Superior temporal gyrus (tissue), 1 donor: ENCODE measurements at regions not wholly inside any gene's neighbourhood (a gene's known extent, or its start where the extent isn't known, plus 50 kb on each side); places are given as distances from the start of the nearest gene placed in this dataset.
"Not testable (repeated sequence)": the region's sequence is repeated elsewhere in the genome, so short reads cannot be mapped to it uniquely, and the experiment has no call there.

ENCODE experiments used
- DNase-seq: peaks from one replicate; pipeline ENCODE4 v3.0.0-alpha.2; 2016; ENCODE audit errors: extremely low spot score

- no peak for DNase-seq
Measured at GRCh38 chr6:170046791-170047626, 243.9 kb downstream of the DLL1 start.

GRCh38 chr6:170045981-170046667 is 244.8 kb downstream of the DLL1 start:
- DNase-seq: no peak

GRCh38 chr6:170045563-170045960 is 245.3 kb downstream of the DLL1 start:
- no peak for DNase-seq

GRCh38 chr6:170044836-170045562 is 245.9 kb downstream of the DLL1 start:
- DNase-seq: no peak

GRCh38 chr6:170043881-170044790 is 246.7 kb downstream of the DLL1 start:
- DNase-seq: no peak

GRCh38 chr6:170043150-170043819 is 247.6 kb downstream of the DLL1 start:
- no peak for DNase-seq

- DNase-seq: no peak
Measured at GRCh38 chr6:170042596-170043118, 248.2 kb downstream of the DLL1 start.

GRCh38 chr6:170042123-170042522 is 248.8 kb downstream of the DLL1 start:
- DNase-seq: no peak

GRCh38 chr6:170041526-170041925 is 249.4 kb downstream of the DLL1 start:
- DNase-seq: no peak

- no peak for DNase-seq
Measured at GRCh38 chr6:170040906-170041305, 250.0 kb downstream of the DLL1 start.

GRCh38 chr6:170040115-170040500 is 250.8 kb downstream of the DLL1 start:
- no peak for DNase-seq

- DNase-seq: no peak
Measured at GRCh38 chr6:170039156-170040114, 251.4 kb downstream of the DLL1 start.

- DNase-seq: no peak
Measured at GRCh38 chr6:170038708-170039107, 252.2 kb downstream of the DLL1 start.

- DNase-seq: no peak
Measured at GRCh38 chr6:170038251-170038650, 252.6 kb downstream of the DLL1 start.

GRCh38 chr6:170037541-170038250 is 253.2 kb downstream of the DLL1 start:
- no peak for DNase-seq

- no peak for DNase-seq
Measured at GRCh38 chr6:170036916-170037315, 254.0 kb downstream of the DLL1 start.

GRCh38 chr6:170036367-170036766 is 254.5 kb downstream of the DLL1 start:
- DNase-seq: not testable (repeated sequence)

GRCh38 chr6:170035901-170036304 is 255.0 kb downstream of the DLL1 start:
- no peak for DNase-seq

GRCh38 chr6:170035044-170035443 is 255.8 kb downstream of the DLL1 start:
- no peak for DNase-seq
